GM21423 (cell line): ENCODE measurements at regions not wholly inside any gene's neighbourhood (a gene's known extent, or its start where the extent isn't known, plus 50 kb on each side); places are given as distances from the start of the nearest gene placed in this dataset.
"Not testable (repeated sequence)": the region's sequence is repeated elsewhere in the genome, so short reads cannot be mapped to it uniquely, and the experiment has no call there.

Experiments used
- ATAC-seq: cut with Tn5 transposase; IDR thresholded peaks from one replicate; pipeline ENCODE4 v1.9.1; 2021; ENCODE audit warnings: mild to moderate bottlenecking, moderate library complexity; ENCODE audit not compliant: unreplicated experiment

- no peak for ATAC-seq
Observed at GRCh38 chr5:174608631-174609097, 115.7 kb upstream of the MSX2 start.

GRCh38 chr5:174609116-174609515 is 115.3 kb upstream of the MSX2 start:
- no peak for ATAC-seq

- ATAC-seq, result no peak
Observed at GRCh38 chr5:174610968-174611367, 113.4 kb upstream of the MSX2 start.

GRCh38 chr5:174612686-174613085 is 111.7 kb upstream of the MSX2 start:
- no peak for ATAC-seq

- no peak for ATAC-seq
Observed at GRCh38 chr5:174614500-174615135, 109.8 kb upstream of the MSX2 start.

GRCh38 chr5:174616036-174616435 is 108.3 kb upstream of the MSX2 start:
- ATAC-seq, result no peak

GRCh38 chr5:174617285-174617684 is 107.1 kb upstream of the MSX2 start:
- no peak for ATAC-seq

- no peak for ATAC-seq
Observed at GRCh38 chr5:174617910-174618309, 106.5 kb upstream of the MSX2 start.

GRCh38 chr5:174618589-174618988 is 105.8 kb upstream of the MSX2 start:
- ATAC-seq, result no peak

- ATAC-seq, result no peak
Observed at GRCh38 chr5:174622067-174622466, 102.3 kb upstream of the MSX2 start.

- no peak for ATAC-seq
Observed at GRCh38 chr5:174623018-174623417, 101.4 kb upstream of the MSX2 start.

GRCh38 chr5:174623433-174624019 is 100.9 kb upstream of the MSX2 start:
- no peak for ATAC-seq

- ATAC-seq, result no peak
Observed at GRCh38 chr5:174624733-174625522, 99.5 kb upstream of the MSX2 start.

- ATAC-seq, result no peak
Observed at GRCh38 chr5:174625591-174626350, 98.6 kb upstream of the MSX2 start.

- ATAC-seq, result no peak
Observed at GRCh38 chr5:174626369-174626920, 97.9 kb upstream of the MSX2 start.

GRCh38 chr5:174636094-174636493 is 88.3 kb upstream of the MSX2 start:
- ATAC-seq, result no peak

GRCh38 chr5:174642816-174643405 is 81.5 kb upstream of the MSX2 start:
- no peak for ATAC-seq

GRCh38 chr5:174644436-174644835 is 79.9 kb upstream of the MSX2 start:
- ATAC-seq, result no peak

GRCh38 chr5:174644923-174645322 is 79.5 kb upstream of the MSX2 start:
- ATAC-seq, result no peak

- ATAC-seq, result no peak
Observed at GRCh38 chr5:174645677-174646076, 78.7 kb upstream of the MSX2 start.

GRCh38 chr5:174648618-174649017 is 75.8 kb upstream of the MSX2 start:
- ATAC-seq, result not testable (repeated sequence)
